ENCODE measurements at regions not wholly inside any gene's neighbourhood (a gene's known extent, or its start where the extent isn't known, plus 50 kb on each side); places are given as distances from the start of the nearest gene placed in this dataset.

- POLR2A ChIA-PET: no interaction called here
- DNase-seq (ENCODE audit: low spot score): no peak
- CTCF ChIA-PET: no interaction called here
- TF ChIP-seq TCF7 (CRISPR knock-in tag; IDR thresholded peaks at IDR 0.05; ENCODE audit: low read depth) (no peak), ZNF512 (CRISPR knock-in tag; IDR thresholded peaks at IDR 0.05; ENCODE audit: borderline replicate concordance) (no peak), MXD4 (CRISPR knock-in tag; IDR thresholded peaks at IDR 0.05; ENCODE audit: borderline replicate concordance) (no peak), NFE2L1 (CRISPR knock-in tag; IDR thresholded peaks at IDR 0.05) (no peak)
- TF ChIP-seq, protein P1, sequence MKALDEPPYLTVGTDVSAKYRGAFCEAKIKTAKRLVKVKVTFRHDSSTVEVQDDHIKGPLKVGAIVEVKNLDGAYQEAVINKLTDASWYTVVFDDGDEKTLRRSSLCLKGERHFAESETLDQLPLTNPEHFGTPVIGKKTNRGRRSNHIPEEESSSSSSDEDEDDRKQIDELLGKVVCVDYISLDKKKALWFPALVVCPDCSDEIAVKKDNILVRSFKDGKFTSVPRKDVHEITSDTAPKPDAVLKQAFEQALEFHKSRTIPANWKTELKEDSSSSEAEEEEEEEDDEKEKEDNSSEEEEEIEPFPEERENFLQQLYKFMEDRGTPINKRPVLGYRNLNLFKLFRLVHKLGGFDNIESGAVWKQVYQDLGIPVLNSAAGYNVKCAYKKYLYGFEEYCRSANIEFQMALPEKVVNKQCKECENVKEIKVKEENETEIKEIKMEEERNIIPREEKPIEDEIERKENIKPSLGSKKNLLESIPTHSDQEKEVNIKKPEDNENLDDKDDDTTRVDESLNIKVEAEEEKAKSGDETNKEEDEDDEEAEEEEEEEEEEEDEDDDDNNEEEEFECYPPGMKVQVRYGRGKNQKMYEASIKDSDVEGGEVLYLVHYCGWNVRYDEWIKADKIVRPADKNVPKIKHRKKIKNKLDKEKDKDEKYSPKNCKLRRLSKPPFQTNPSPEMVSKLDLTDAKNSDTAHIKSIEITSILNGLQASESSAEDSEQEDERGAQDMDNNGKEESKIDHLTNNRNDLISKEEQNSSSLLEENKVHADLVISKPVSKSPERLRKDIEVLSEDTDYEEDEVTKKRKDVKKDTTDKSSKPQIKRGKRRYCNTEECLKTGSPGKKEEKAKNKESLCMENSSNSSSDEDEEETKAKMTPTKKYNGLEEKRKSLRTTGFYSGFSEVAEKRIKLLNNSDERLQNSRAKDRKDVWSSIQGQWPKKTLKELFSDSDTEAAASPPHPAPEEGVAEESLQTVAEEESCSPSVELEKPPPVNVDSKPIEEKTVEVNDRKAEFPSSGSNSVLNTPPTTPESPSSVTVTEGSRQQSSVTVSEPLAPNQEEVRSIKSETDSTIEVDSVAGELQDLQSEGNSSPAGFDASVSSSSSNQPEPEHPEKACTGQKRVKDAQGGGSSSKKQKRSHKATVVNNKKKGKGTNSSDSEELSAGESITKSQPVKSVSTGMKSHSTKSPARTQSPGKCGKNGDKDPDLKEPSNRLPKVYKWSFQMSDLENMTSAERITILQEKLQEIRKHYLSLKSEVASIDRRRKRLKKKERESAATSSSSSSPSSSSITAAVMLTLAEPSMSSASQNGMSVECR (CRISPR knock-in tag; IDR thresholded peaks at IDR 0.05; ENCODE audit: borderline replicate concordance): no peak
- TF ChIP-seq, protein P2, sequence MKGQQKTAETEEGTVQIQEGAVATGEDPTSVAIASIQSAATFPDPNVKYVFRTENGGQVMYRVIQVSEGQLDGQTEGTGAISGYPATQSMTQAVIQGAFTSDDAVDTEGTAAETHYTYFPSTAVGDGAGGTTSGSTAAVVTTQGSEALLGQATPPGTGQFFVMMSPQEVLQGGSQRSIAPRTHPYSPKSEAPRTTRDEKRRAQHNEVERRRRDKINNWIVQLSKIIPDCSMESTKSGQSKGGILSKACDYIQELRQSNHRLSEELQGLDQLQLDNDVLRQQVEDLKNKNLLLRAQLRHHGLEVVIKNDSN (CRISPR knock-in tag; IDR thresholded peaks at IDR 0.05): no peak
- TF ChIP-seq, protein P3, sequence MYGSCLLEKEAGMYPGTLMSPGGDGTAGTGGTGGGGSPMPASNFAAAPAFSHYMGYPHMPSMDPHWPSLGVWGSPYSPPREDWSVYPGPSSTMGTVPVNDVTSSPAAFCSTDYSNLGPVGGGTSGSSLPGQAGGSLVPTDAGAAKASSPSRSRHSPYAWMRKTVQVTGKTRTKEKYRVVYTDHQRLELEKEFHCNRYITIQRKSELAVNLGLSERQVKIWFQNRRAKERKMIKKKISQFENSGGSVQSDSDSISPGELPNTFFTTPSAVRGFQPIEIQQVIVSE (CRISPR knock-in tag; IDR thresholded peaks at IDR 0.05; ENCODE audit: borderline replicate concordance): no peak
- Mint-ChIP-seq H3K27ac (no peak overlapping the region), H3K9me3 (0 out of 2 replicates have a peak, but pooled peaks cover 4% of the 10 kb centered on the region), H3K36me3 (no peaks in the 10 kb centered on the region), H3K27me3 (ENCODE audit: low read depth) (no peaks in the 10 kb centered on the region), H3K4me1 (no peaks in the 10 kb centered on the region), H3K4me3 (no peak overlapping the region)
- no peak for ATAC-seq
These were observed 610.4 kb upstream of the CDH10 start for GRCh38 chr5:25255128-25255527.

- DNase-seq (ENCODE audit: low spot score) (no peak), ATAC-seq (0 out of 2 replicates have a peak, but pooled peaks have one; percentile 46)
- Mint-ChIP-seq H3K27ac (no peak overlapping the region; the same call in 1 of the 2 replicates), H3K4me3 (no peak overlapping the region), H3K9me3 (peaks cover 14% of the 10 kb centered on the region; the same call in 1 of the 2 replicates), H3K36me3 (no peaks in the 10 kb centered on the region), H3K4me1 (peaks cover 19% of the 10 kb centered on the region), H3K27me3 (ENCODE audit: low read depth) (peaks cover 5% of the 10 kb centered on the region)
- CTCF ChIA-PET: no interaction called here
- POLR2A ChIA-PET: no interaction called here
- TF ChIP-seq, protein P4, sequence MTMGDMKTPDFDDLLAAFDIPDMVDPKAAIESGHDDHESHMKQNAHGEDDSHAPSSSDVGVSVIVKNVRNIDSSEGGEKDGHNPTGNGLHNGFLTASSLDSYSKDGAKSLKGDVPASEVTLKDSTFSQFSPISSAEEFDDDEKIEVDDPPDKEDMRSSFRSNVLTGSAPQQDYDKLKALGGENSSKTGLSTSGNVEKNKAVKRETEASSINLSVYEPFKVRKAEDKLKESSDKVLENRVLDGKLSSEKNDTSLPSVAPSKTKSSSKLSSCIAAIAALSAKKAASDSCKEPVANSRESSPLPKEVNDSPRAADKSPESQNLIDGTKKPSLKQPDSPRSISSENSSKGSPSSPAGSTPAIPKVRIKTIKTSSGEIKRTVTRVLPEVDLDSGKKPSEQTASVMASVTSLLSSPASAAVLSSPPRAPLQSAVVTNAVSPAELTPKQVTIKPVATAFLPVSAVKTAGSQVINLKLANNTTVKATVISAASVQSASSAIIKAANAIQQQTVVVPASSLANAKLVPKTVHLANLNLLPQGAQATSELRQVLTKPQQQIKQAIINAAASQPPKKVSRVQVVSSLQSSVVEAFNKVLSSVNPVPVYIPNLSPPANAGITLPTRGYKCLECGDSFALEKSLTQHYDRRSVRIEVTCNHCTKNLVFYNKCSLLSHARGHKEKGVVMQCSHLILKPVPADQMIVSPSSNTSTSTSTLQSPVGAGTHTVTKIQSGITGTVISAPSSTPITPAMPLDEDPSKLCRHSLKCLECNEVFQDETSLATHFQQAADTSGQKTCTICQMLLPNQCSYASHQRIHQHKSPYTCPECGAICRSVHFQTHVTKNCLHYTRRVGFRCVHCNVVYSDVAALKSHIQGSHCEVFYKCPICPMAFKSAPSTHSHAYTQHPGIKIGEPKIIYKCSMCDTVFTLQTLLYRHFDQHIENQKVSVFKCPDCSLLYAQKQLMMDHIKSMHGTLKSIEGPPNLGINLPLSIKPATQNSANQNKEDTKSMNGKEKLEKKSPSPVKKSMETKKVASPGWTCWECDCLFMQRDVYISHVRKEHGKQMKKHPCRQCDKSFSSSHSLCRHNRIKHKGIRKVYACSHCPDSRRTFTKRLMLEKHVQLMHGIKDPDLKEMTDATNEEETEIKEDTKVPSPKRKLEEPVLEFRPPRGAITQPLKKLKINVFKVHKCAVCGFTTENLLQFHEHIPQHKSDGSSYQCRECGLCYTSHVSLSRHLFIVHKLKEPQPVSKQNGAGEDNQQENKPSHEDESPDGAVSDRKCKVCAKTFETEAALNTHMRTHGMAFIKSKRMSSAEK (CRISPR knock-in tag; IDR thresholded peaks at IDR 0.05; ENCODE audit: borderline replicate concordance): no peak
- TF ChIP-seq ZNF263 (CRISPR knock-in tag; IDR thresholded peaks at IDR 0.05; ENCODE audit: low read depth): no peak
- TF ChIP-seq, protein P5, sequence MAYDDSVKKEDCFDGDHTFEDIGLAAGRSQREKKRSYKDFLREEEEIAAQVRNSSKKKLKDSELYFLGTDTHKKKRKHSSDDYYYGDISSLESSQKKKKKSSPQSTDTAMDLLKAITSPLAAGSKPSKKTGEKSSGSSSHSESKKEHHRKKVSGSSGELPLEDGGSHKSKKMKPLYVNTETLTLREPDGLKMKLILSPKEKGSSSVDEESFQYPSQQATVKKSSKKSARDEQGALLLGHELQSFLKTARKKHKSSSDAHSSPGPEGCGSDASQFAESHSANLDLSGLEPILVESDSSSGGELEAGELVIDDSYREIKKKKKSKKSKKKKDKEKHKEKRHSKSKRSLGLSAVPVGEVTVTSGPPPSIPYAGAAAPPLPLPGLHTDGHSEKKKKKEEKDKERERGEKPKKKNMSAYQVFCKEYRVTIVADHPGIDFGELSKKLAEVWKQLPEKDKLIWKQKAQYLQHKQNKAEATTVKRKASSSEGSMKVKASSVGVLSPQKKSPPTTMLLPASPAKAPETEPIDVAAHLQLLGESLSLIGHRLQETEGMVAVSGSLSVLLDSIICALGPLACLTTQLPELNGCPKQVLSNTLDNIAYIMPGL (CRISPR knock-in tag; IDR thresholded peaks at IDR 0.05): no peak
- no peak for TF ChIP-seq ESRRA (CRISPR knock-in tag; IDR thresholded peaks at IDR 0.05; ENCODE audit: borderline replicate concordance)
- no peak for TF ChIP-seq ZNF671 (CRISPR knock-in tag; IDR thresholded peaks at IDR 0.05)
- TF ChIP-seq PREB (CRISPR knock-in tag; IDR thresholded peaks at IDR 0.05; ENCODE audit: borderline replicate concordance): no peak
- no peak for TF ChIP-seq NR2C2 (CRISPR knock-in tag; IDR thresholded peaks at IDR 0.05)
- no peak for TF ChIP-seq JAZF1 (CRISPR knock-in tag; IDR thresholded peaks at IDR 0.05)
- TF ChIP-seq, protein P6, sequence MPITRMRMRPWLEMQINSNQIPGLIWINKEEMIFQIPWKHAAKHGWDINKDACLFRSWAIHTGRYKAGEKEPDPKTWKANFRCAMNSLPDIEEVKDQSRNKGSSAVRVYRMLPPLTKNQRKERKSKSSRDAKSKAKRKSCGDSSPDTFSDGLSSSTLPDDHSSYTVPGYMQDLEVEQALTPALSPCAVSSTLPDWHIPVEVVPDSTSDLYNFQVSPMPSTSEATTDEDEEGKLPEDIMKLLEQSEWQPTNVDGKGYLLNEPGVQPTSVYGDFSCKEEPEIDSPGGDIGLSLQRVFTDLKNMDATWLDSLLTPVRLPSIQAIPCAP (CRISPR knock-in tag; IDR thresholded peaks at IDR 0.05): no peak
- no peak for TF ChIP-seq TEAD4 (CRISPR knock-in tag; IDR thresholded peaks at IDR 0.05)
These were observed 597.2 kb upstream of the CDH10 start for GRCh38 chr5:25241981-25242380.

All from WTC11 (cell line).